ENCODE measurements at regions not wholly inside any gene's neighbourhood (a gene's known extent, or its start where the extent isn't known, plus 50 kb on each side); places are given as distances from the start of the nearest gene placed in this dataset.

GRCh38 chr11:112529071-112529470, 268.4 kb upstream of the PLET1 start:
- TF ChIP-seq, protein P1, sequence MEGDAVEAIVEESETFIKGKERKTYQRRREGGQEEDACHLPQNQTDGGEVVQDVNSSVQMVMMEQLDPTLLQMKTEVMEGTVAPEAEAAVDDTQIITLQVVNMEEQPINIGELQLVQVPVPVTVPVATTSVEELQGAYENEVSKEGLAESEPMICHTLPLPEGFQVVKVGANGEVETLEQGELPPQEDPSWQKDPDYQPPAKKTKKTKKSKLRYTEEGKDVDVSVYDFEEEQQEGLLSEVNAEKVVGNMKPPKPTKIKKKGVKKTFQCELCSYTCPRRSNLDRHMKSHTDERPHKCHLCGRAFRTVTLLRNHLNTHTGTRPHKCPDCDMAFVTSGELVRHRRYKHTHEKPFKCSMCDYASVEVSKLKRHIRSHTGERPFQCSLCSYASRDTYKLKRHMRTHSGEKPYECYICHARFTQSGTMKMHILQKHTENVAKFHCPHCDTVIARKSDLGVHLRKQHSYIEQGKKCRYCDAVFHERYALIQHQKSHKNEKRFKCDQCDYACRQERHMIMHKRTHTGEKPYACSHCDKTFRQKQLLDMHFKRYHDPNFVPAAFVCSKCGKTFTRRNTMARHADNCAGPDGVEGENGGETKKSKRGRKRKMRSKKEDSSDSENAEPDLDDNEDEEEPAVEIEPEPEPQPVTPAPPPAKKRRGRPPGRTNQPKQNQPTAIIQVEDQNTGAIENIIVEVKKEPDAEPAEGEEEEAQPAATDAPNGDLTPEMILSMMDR (IDR thresholded peaks at IDR 0.05) = no peak
- no peak for TF ChIP-seq POLR2A (IDR thresholded peaks at IDR 0.05)
- no peak for TF ChIP-seq EP300 (IDR thresholded peaks at IDR 0.05; ENCODE audit: low read depth)

Measured in transverse colon (tissue), 3 donors.